GM23338 (cell line): ENCODE measurements at regions not wholly inside any gene's neighbourhood (a gene's known extent, or its start where the extent isn't known, plus 50 kb on each side); places are given as distances from the start of the nearest gene placed in this dataset.

Source experiments
- ATAC-seq: fragments of 200-7000 bp; cut with Tn5 transposase; 3 replicates; pipeline ENCODE4 v1.9.1; 2020
- DNase-seq: peaks from one replicate; pipeline ENCODE4 v3.0.0-alpha.2; 2015; ENCODE audit warnings: low spot score
- H2AFZ ChIP-seq: fragments of 200-600 bp; sonication (generic); 2 replicates; pipeline ENCODE4 v1.8.0; 2016; ENCODE audit warnings: antibody characterized with exemption, mild to moderate bottlenecking, moderate library complexity
- H3F3A ChIP-seq: fragments of 200-600 bp; sonication (generic); replicated peaks from 2 replicates; pipeline ENCODE4 v1.8.0; 2017; ENCODE audit warnings: antibody characterized with exemption, mixed run types, low read depth
- H3K27ac ChIP-seq: fragments of 200-600 bp; sonication (generic); 2 replicates; pipeline ENCODE4 v1.6.1; 2016; ENCODE audit warnings: low read depth
- H3K27me3 ChIP-seq: fragments of 200-600 bp; sonication (generic); 2 replicates; pipeline ENCODE4 v1.8.0; 2016; ENCODE audit warnings: mild to moderate bottlenecking, mixed run types, moderate library complexity; ENCODE audit not compliant: insufficient read depth
- H3K36me3 ChIP-seq: fragments of 200-600 bp; sonication (generic); 2 replicates; pipeline ENCODE4 v1.8.0; 2016; ENCODE audit warnings: mild to moderate bottlenecking; ENCODE audit not compliant: insufficient read depth
- H3K4me1 ChIP-seq: fragments of 200-600 bp; sonication (generic); 2 replicates; pipeline ENCODE4 v1.8.0; 2016; ENCODE audit warnings: mild to moderate bottlenecking, moderate library complexity; ENCODE audit not compliant: insufficient read depth
- H3K4me2 ChIP-seq: fragments of 200-600 bp; sonication (generic); 2 replicates; pipeline ENCODE4 v1.7.1; 2017; ENCODE audit warnings: mixed run types
- H3K4me3 ChIP-seq: fragments of 200-600 bp; sonication (generic); 2 replicates; pipeline ENCODE4 v1.6.1; 2016; ENCODE audit warnings: mixed run types
- H3K79me2 ChIP-seq: fragments of 200-600 bp; sonication (generic); replicated peaks from 2 replicates; pipeline ENCODE4 v1.8.0; 2017; ENCODE audit warnings: mild to moderate bottlenecking; ENCODE audit not compliant: insufficient read depth
- H3K9me2 ChIP-seq: fragments of 200-600 bp; sonication (generic); 2 replicates; pipeline ENCODE4 v1.8.0; 2017; ENCODE audit not compliant: insufficient read depth
- H4K20me1 ChIP-seq: fragments of 200-600 bp; sonication (generic); replicated peaks from 2 replicates; pipeline ENCODE4 v1.8.0; 2017; ENCODE audit warnings: mild to moderate bottlenecking; ENCODE audit not compliant: insufficient read depth
- H3K27ac Mint-ChIP-seq: 2 replicates; pipeline ENCODE4 v1.8.0; 2020; ENCODE audit warnings: inconsistent platforms, mild to moderate bottlenecking, moderate library complexity, mixed read lengths
- H3K27me3 Mint-ChIP-seq: 3 replicates; pipeline ENCODE4 v1.8.0; 2022; ENCODE audit warnings: low read depth, mild to moderate bottlenecking, moderate library complexity, mixed read lengths, inconsistent platforms; ENCODE audit not compliant: insufficient read depth, poor library complexity
- H3K36me3 Mint-ChIP-seq: 3 replicates; pipeline ENCODE4 v1.8.0; 2021; ENCODE audit warnings: low read depth, mild to moderate bottlenecking, inconsistent platforms, moderate library complexity, mixed read lengths
- H3K4me1 Mint-ChIP-seq: 3 replicates; pipeline ENCODE4 v1.8.0; 2020; ENCODE audit warnings: mild to moderate bottlenecking, inconsistent platforms, mixed read lengths
- H3K4me3 Mint-ChIP-seq: 3 replicates; pipeline ENCODE4 v1.8.0; 2021; ENCODE audit warnings: moderate library complexity, mild to moderate bottlenecking, inconsistent platforms, mixed read lengths
- H3K9me3 Mint-ChIP-seq: 3 replicates; pipeline ENCODE4 v1.8.0; 2020; ENCODE audit warnings: moderate library complexity, mild to moderate bottlenecking, inconsistent platforms, mixed read lengths
- EZH2 ChIP-seq: fragments of 200-600 bp; sonication (generic); IDR thresholded peaks from one replicate; pipeline ENCODE4 v1.8.0; 2017; ENCODE audit warnings: antibody characterized with exemption, mild to moderate bottlenecking, low read depth; ENCODE audit not compliant: unreplicated experiment
- JUNB ChIP-seq: IDR thresholded peaks from one replicate; pipeline ENCODE4 v1.6.1; 2016; ENCODE audit warnings: antibody characterized with exemption; ENCODE audit not compliant: unreplicated experiment
- NANOG ChIP-seq: IDR thresholded peaks from 2 replicates; pipeline ENCODE4 v1.6.1; 2016; ENCODE audit warnings: antibody characterized with exemption, borderline replicate concordance
- POLR2AphosphoS5 ChIP-seq: IDR thresholded peaks from 2 replicates; pipeline ENCODE4 v1.6.1; 2016; ENCODE audit warnings: antibody characterized with exemption, low read depth
- STAT1 ChIP-seq: IDR thresholded peaks from one replicate; pipeline ENCODE4 v1.6.1; 2016; ENCODE audit warnings: antibody characterized with exemption; ENCODE audit not compliant: unreplicated experiment
- ZNF114 ChIP-seq: fragments of 250-450 bp; sonication (Bioruptor Pico); IDR thresholded peaks from 2 replicates; pipeline ENCODE4 v1.5.0; 2020; ENCODE audit warnings: mild to moderate bottlenecking, moderate library complexity
- TF ChIP-seq, protein P1 (sequence below): IDR thresholded peaks from 2 replicates; pipeline ENCODE4 v1.6.1; 2016; ENCODE audit warnings: antibody characterized with exemption
- TF ChIP-seq, protein P2 (sequence below): IDR thresholded peaks from one replicate; pipeline ENCODE4 v1.6.1; 2018; ENCODE audit warnings: antibody characterized with exemption; ENCODE audit not compliant: unreplicated experiment
- TF ChIP-seq, protein P3 (sequence below), 2 experiments: fragments of 200-600 bp in 1 of 2; sonication (generic) in 1 of 2; conservative IDR thresholded peaks; 2 replicates each; pipeline versions ENCODE4 v1.5.1 to v1.6.1; 2016 to 2017; ENCODE audit warnings: antibody characterized with exemption in 2 of 2, low read depth in 2 of 2, mild to moderate bottlenecking in 2 of 2, moderate library complexity in 1 of 2

DNA sequence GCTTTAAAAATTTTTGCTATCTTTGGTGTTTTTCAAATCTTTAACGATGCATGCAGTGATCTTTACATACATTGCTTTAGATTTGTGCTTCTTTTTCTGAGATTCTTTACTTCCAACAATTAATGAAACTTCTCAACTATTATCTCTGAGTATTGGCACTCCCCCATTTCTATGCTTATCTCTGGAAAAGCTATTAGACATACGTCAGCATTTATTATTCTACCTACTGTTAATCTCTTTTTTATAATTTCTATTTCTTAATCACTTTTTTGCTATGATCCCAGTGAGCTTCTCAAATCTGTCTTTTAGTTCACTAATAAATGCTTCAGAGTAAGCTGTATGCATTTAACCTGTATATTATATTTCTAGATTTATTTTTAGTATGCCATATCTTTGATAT, 264.2 kb upstream of the TFAP2D start:
- no peaks in the 10 kb centered on the region for H3K36me3 ChIP-seq
- H3K27ac ChIP-seq, result no peak overlapping the region
- Mint-ChIP-seq H3K4me1 (peaks cover 23% of the 10 kb centered on the region), H3K4me3 (no peak overlapping the region), H3K27ac (no peak overlapping the region), H3K9me3 (no peaks in the 10 kb centered on the region), H3K36me3 (no peaks in the 10 kb centered on the region), H3K27me3 (no peaks in the 10 kb centered on the region)
- DNase-seq (no peak), ATAC-seq (no peak)
- no peak overlapping the region for H3K4me3 ChIP-seq
- H3K27me3 ChIP-seq, result no peaks in the 10 kb centered on the region
- H2AFZ ChIP-seq, result no peak overlapping the region
- no peaks in the 10 kb centered on the region for H4K20me1 ChIP-seq
- peaks cover 16% of the 10 kb centered on the region; the same call in 1 of the 2 replicates for H3K4me1 ChIP-seq
- H3K9me2 ChIP-seq, result no peaks in the 10 kb centered on the region
- H3K79me2 ChIP-seq, result no peaks in the 10 kb centered on the region
- TF ChIP-seq, protein P1, sequence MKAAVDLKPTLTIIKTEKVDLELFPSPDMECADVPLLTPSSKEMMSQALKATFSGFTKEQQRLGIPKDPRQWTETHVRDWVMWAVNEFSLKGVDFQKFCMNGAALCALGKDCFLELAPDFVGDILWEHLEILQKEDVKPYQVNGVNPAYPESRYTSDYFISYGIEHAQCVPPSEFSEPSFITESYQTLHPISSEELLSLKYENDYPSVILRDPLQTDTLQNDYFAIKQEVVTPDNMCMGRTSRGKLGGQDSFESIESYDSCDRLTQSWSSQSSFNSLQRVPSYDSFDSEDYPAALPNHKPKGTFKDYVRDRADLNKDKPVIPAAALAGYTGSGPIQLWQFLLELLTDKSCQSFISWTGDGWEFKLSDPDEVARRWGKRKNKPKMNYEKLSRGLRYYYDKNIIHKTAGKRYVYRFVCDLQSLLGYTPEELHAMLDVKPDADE, result no peak
- TF ChIP-seq POLR2AphosphoS5 (no peak), JUNB (no peak), STAT1 (no peak), NANOG (no peak)
- H3K4me2 ChIP-seq, result no peak overlapping the region
- no peaks in the 10 kb centered on the region for H3F3A ChIP-seq

DNA sequence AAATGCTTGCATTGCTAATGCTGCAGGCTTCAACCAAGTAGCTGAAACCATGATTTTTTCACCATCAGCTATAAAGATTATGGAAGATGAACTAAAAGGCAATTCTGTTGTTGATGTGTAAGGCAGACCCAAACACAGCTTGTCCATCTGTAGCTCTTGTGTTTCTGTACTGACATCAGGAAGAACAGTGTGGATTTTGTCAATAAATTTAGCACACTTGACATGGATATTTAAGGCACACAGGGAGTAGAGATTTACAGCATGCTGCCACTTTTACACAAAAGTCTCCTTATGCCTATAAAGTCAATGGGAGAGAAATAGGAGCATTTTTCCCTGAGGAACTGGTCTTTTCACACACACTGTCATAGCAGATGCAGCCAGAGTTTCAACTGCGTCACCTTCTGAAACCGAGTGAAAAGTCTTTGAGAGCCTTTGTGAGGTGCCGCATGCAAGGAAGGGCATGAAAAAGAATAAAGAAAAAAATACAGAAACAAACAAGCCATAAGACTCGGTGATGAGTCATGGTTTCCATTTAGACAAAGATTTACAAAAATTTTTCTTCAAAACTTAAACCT, 261.4 kb upstream of the TFAP2D start:
- peaks cover 8% of the 10 kb centered on the region; the same call in 2 of the 3 replicates for H3K4me1 Mint-ChIP-seq
- H3K4me3 Mint-ChIP-seq, result no peak overlapping the region
- no peak overlapping the region for H3K27ac ChIP-seq
- no peak overlapping the region for H3K4me3 ChIP-seq
- H3K4me2 ChIP-seq, result peak overlapping the region; percentile 31; the same call in 1 of the 2 replicates
- no peaks in the 10 kb centered on the region for H4K20me1 ChIP-seq
- no peaks in the 10 kb centered on the region for H3K27me3 Mint-ChIP-seq
- H3K27ac Mint-ChIP-seq, result no peak overlapping the region
- no peaks in the 10 kb centered on the region for H3K9me2 ChIP-seq
- no peaks in the 10 kb centered on the region for H3K9me3 Mint-ChIP-seq
- H3K27me3 ChIP-seq, result no peaks in the 10 kb centered on the region
- no peaks in the 10 kb centered on the region for H3K79me2 ChIP-seq
- H2AFZ ChIP-seq, result peak overlapping the region; percentile 77
- no peaks in the 10 kb centered on the region for H3K36me3 ChIP-seq
- no peaks in the 10 kb centered on the region for H3F3A ChIP-seq
- peaks cover 3% of the 10 kb centered on the region; the same call in 1 of the 2 replicates for H3K4me1 ChIP-seq
- H3K36me3 Mint-ChIP-seq, result no peaks in the 10 kb centered on the region
- no peak for DNase-seq
- no peak for ATAC-seq
- TF ChIP-seq STAT1, result no peak
- no peak for TF ChIP-seq ZNF114 (CRISPR knock-in tag)
- no peak for TF ChIP-seq POLR2AphosphoS5
- TF ChIP-seq, protein P2, sequence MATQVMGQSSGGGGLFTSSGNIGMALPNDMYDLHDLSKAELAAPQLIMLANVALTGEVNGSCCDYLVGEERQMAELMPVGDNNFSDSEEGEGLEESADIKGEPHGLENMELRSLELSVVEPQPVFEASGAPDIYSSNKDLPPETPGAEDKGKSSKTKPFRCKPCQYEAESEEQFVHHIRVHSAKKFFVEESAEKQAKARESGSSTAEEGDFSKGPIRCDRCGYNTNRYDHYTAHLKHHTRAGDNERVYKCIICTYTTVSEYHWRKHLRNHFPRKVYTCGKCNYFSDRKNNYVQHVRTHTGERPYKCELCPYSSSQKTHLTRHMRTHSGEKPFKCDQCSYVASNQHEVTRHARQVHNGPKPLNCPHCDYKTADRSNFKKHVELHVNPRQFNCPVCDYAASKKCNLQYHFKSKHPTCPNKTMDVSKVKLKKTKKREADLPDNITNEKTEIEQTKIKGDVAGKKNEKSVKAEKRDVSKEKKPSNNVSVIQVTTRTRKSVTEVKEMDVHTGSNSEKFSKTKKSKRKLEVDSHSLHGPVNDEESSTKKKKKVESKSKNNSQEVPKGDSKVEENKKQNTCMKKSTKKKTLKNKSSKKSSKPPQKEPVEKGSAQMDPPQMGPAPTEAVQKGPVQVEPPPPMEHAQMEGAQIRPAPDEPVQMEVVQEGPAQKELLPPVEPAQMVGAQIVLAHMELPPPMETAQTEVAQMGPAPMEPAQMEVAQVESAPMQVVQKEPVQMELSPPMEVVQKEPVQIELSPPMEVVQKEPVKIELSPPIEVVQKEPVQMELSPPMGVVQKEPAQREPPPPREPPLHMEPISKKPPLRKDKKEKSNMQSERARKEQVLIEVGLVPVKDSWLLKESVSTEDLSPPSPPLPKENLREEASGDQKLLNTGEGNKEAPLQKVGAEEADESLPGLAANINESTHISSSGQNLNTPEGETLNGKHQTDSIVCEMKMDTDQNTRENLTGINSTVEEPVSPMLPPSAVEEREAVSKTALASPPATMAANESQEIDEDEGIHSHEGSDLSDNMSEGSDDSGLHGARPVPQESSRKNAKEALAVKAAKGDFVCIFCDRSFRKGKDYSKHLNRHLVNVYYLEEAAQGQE, result no peak
- no peak for TF ChIP-seq NANOG
- TF ChIP-seq, protein P3, sequence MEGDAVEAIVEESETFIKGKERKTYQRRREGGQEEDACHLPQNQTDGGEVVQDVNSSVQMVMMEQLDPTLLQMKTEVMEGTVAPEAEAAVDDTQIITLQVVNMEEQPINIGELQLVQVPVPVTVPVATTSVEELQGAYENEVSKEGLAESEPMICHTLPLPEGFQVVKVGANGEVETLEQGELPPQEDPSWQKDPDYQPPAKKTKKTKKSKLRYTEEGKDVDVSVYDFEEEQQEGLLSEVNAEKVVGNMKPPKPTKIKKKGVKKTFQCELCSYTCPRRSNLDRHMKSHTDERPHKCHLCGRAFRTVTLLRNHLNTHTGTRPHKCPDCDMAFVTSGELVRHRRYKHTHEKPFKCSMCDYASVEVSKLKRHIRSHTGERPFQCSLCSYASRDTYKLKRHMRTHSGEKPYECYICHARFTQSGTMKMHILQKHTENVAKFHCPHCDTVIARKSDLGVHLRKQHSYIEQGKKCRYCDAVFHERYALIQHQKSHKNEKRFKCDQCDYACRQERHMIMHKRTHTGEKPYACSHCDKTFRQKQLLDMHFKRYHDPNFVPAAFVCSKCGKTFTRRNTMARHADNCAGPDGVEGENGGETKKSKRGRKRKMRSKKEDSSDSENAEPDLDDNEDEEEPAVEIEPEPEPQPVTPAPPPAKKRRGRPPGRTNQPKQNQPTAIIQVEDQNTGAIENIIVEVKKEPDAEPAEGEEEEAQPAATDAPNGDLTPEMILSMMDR (conservative IDR thresholded peaks at IDR 0.05; ENCODE audit: low read depth in 2 of 2), result no peak
- no peak for TF ChIP-seq EZH2
- TF ChIP-seq, protein P1, result no peak
